SK-N-DZ (cell line): ENCODE measurements at regions not wholly inside any gene's neighbourhood (a gene's known extent, or its start where the extent isn't known, plus 50 kb on each side); places are given as distances from the start of the nearest gene placed in this dataset.

Experiments
- DNase-seq: peaks from one replicate; pipeline ENCODE4 v3.0.0-alpha.2; 2015; ENCODE audit warnings: low spot score

DNA sequence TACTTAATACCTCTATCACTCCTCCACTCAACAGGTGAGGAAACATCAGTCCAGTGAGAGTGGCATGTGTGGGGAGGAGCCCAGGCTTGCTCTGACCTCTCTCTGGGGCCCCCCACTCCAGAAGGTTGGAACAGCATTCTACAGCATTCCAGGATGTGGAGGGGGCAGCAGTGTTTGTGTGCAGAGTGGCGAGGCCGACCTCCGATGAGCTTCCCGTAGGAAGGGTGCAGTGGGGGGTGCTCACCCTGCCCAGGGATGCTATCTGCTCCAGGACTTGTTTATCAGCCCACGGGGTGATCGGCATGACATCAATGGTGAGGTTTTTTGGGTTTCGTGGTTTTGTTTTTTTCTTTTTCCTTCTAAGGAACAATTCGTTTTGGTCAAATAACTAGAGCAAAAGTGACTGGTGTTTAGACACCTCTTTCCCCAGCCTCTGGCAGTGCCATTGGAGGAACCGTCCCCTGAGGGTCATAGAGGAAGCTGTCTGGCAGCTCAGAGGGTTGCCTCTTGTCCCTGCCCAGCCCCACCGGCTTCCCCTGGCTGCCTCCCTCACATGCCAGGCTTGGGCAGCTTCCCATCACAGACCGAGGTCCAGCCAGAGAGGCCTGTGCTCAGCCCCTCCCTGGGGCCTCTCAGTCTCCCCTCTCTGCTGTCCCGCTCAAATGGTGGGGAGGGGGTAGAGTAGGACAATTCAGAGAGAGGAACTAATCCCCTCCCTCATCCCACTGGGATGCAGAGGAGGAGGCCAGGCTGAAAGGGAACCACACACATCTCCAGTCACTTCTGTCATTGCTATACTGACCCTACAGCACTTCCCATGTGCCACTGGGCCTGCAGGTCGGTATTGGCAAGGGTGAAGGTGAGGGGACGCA, 96.5 kb downstream of the ZFP36L2 start:
- no peak for DNase-seq

DNA sequence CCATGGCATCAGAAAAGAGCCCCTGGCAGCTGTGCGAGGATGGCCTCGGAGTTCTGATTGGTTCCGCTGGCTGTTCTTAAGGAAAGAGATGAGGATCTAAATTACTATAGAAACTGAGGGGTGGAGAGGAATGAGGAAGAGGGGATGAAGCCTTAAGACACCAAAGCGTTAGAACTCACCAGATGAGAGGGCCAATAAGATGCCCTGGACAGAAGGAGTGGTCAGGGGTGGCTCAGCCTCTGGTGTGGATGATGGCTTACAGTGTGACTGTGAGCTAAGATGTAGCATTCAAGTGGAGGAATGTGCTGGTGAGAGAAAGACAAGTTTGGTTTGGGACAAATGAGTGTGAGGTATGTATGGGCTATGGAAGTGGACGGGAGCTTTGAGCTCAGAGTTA, 97.8 kb downstream of the ZFP36L2 start:
- DNase-seq: no peak

DNA sequence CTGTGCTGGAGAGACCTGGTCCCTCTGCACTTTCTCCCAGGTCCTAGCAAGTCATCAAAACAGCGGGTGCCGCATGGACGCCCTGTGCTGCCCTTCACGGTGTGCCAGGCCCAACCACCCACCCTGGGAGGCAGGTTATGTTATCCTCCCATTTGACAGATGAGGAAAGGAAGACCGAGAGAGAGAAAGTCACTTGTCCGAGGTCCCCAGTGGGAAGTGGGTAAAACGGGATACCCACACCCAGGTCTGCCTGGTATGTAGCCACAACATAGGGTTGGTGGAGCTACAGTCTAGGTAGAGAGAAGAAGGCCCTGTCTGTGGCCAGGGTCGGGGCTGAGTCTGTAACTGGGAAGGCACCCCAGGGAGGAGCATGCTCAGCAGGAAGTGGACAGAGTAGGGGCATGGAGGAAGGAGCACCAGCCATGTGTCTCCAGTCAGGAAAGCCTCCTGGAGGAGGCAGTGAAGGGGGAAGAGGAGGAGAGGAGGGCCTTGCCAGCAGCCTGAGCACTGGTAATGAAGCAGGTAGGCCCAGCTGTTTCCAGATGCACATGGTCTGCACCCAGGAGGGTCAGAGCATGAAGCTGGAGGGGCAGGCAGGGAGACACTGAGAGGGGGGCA, 98.4 kb downstream of the ZFP36L2 start:
- no peak for DNase-seq

DNA sequence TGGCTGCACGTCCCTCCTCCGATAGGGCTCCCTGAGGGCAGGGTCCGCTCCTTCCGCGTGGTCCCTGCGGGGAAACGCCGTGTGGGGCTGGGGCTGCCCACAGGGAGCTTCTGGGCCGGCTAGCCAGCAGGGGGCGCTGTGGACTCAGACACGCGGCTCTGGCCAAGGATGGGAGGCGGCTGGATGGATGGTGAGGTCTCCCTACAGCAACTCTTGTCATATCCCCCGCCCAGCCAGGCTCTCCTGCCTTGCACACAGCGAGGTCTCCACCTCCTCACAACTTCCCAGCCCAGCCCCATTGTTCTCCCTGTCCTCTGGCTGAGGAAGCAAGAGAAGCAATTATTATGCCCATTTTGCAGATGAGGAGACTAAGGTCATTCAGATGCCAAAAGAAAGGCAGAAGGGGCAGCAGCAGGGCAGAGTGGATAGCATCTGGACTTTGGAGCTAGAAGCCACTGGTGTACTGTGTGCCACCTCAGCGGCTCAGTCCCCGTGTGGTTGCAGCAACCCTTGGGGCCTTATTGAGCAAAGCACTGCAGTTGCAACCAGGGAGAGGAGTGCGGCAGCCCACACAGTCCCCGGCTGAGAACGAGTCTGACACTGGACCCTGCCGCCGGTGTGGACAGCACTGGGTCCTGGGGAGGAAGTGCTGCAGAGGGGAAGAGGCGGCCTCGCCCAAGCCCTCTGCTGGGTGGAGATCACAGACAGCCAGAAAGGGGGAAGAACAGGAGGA, 99.0 kb downstream of the ZFP36L2 start:
- DNase-seq: no peak

DNA sequence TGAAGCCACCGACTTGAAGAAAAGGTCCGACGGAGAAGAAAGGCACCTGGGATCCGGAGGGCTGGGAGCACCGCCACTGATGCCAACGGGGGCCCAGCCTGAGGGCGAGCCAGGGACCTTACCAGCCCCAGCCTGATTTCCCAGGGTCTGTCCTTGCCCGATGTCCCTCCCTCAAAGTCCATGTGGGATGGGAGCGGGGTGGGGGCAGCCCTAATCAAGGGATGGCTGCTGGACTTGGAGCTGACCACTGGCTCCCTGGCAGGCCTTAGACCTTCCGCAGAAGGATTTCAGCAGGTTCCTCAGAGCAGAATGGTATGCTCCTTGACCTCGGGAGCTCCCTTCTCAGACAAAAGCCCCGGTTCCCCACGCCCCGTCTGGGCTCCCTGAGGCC, 99.6 kb downstream of the ZFP36L2 start:
- DNase-seq: no peak

DNA sequence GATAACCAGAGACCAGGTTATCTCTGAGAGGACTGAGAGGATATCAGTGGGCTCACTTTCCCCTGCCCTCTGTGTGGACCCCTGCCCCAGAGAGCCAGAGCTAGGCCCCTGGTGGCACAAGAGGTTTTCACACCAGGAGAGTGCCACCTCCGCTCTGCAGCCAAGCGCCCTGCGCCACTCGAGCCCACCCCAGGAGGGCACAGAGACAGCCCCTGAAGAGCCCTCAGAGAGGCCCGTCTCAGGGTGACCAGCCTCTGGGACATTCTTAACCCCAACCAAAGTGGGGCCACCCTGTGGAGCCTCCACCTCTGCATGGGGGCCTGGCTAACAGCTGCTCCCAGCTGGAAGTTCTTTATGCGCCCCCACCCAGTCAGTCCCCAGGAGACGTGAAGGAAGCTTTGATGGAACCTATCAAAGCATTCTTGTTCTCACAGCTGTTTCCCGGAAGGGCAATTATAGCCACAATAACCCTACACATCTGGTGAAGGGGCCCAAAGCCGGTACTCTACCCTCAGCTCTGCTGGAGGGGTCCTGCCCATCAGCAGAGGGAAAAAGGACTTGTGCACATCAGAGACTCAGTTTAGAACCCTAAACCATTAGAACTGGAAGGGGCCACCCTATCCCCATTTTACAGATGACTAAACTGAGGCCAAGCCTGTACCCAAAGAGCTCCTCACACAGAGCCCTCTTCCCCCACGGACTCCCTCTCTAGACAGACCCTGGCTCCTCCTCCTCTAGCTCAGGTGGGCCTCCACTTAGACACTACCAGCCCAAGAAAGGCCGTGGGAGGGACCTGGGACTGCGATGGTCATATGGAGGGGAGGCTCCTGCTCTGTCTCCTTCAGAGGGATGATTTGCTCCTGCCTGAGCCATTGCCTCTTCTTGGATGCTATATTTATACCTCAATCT, 101.1 kb downstream of the ZFP36L2 start:
- DNase-seq: no peak

DNA sequence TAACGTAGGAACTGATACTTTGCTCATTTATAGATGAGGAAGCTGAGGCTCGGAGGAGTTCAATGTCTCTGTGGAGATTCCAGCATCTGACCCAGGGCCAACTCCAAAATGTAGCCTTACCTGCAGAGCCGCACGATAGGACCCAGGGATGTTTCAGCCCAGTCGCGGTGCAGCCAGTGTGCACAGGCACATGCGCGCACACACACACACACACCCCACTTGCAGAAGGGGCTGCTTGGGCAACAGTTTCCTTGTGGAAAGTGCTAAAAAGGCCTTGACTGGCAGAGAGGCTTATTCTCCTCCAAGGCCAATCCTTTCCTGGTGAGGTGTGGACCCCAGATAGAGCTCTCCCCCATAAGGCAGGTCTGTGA, 101.7 kb downstream of the ZFP36L2 start:
- no peak for DNase-seq

DNA sequence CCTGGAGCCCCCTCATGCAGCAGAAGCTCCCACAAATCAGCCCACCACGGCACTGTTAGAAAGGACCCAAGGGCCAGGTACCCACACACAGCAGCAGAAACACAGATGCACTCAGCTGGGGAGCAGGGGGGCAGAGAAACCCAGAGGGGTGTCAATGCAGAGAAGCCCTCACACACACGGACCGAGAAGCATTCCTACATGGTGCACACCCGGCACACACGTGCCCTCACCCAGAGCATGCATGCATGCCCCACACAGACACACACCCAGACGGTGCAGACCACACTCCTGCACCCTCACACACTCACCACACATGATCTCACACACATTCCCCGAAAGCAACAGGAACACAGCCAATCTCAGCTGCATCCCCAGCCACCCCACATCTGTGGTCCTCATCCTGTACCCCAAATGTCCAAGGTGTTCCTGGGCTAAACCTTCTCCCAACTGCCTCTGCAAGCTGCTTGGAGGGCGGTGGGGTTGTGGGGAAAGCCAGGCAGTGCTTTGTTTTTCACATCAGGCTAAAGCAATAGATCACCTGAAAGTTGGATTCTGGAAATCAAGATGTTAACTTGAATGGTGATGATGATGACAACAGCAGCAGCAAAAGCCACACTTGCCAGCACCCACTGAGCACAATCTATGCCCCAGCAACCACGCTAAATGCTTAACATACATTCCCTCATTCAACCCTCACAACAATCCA, 102.3 kb downstream of the ZFP36L2 start:
- no peak for DNase-seq

DNA sequence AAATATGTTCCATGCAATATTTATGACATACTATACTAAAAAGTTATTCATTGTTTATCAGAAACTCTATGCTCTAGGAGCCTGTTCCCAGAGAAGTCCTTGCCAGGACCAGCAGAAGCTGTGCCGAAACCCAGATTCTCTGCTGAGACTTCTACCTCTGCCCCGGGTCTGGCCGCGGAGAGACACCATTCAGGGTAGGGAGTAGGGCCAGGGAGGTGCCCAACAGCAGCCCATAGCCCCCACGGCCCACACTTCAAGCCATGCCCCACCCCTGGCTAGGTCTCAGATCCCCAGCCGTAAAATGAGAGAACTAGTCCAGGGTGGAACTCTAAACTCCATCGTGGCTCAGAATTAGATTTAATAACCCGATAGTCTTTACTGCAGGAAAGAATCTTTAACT, 102.9 kb downstream of the ZFP36L2 start:
- no peak for DNase-seq

DNA sequence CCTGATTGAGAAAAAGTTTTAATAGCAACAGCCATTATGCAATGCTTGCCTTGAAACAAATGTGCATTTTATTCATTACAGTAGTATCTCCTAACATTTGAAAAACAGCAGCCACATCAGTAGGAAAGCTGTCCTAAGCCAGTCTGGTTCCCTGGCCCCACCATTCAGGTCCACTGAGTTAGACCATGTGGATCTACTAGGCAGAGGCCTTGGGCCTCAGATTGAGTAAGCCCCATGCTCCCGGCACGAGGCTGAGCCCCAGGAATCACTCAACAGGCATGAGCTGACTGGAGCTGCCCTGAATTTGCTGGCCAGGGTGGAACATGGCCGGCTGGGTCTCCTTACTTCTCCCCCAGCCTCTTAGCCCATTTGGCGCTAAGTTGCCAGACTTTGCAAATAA, 103.4 kb downstream of the ZFP36L2 start:
- DNase-seq: no peak

DNA sequence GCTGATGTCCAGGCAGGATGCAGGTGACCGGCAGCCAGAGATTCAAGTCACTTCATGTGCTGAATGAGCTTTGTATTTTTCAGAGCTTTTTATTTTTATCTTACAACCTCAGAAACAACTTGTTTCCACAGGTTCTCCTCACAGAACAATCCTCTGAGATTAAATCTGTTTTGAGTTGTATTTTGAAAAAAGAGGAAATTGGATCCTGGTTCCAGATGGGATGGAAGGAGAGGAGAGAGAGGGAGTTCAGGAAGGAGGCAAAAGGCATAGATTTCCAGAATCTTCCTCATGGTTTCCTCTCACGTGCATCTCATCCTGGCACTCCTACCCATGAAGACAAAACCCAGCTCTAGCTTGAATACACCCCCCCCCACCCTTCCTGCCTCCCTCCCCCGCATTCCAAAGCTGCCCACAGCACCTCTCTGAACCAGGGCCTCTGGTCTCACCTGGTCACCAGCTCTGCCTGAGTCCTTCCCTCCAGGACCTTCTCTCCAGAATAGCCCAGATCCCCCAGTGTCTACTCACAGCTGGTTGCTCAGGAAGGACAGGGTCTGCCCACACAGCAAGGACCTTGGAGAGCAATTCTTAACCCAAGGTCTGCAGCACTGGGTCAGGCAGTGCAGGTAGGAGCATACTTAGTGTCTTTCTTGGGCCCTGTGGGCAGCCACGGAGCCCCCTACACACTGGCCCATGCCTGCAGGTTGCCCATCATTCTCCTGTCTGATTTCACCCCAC, 104.7 kb downstream of the ZFP36L2 start:
- no peak for DNase-seq

DNA sequence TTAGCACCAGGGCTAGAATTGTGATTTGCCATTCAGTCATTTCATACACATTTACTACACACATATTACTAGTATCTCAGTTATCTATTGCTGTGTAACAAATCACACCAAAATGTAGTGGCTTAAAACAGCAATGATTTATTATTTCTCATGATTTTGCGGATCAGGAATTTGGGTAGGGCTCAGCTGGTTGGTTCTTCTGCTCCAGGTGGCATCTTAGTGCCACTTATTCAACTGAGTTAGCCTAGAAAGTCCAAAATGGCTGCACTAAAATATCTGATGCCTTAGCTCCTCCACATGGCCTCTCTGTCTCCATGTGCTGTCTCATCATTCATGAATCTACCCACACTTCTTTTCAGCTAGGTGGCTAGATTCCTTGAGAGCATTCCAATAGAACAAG, 107.1 kb downstream of the ZFP36L2 start:
- no peak for DNase-seq

DNA sequence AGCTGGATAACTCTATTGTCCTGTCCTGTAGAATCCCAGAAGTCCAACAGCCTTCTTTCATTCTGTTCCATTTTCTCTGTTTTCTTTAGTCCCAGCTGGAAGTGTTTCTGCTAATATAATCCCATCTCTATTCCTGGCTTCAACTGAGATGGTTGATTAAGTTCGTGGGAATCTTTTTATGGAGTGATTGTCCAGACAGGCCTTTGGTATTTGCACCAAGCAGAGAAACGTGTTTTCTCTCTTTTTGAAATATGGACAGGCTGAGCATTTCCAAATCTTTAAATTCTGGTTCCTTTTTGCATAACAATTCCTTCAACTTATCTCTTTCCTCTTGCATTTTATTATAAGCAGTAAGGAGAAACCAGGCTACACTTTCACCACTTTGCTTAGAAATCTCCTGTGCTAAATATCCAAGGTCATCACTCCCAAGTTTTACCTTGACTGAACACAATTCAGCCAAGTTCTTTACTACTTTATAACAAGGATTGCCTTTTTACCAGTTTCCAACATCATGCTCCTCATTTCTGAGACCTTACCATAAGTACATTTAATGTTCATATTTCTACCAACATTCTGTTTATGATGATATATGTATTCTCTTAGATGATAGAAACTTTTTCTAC, 108.8 kb downstream of the ZFP36L2 start:
- DNase-seq: no peak

DNA sequence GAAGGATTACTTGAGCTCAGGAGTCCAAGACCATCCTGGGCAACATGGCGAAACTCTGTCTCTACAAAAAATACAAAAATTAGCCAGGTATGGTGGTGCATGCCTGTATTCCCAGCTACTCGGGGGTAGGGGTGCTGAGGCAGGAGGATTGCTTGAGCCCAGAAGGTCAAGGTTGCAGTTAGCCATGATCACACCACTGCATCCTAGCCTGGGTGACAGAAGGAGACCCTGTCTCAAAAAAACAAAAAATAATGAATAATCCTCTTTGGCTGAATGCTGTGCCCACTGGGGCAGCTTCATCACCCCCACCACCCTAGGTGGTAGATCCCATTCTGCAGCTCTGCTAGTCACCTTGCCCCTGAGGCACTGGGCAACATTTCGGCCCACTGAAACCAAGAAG, 109.4 kb downstream of the ZFP36L2 start:
- no peak for DNase-seq

DNA sequence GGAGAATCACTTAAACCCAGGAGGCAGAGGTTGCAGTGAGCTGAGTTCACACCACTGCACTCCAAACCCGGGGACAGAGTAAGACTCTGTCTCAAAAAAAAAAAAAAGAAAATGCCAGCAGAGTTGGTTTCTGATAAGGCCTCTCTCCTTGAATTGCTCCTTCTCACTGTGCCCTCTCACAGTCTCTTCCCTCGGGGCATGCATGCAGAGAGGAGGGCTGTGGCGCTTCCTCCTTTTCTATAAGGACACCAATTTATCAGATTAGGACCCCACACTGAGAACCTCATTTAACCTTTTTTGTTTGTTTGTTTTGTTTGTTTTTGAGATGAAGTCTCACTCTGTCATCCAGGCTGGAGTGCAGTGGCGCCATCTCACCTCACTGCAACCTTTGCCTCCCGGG, 110.5 kb downstream of the ZFP36L2 start:
- DNase-seq: no peak

DNA sequence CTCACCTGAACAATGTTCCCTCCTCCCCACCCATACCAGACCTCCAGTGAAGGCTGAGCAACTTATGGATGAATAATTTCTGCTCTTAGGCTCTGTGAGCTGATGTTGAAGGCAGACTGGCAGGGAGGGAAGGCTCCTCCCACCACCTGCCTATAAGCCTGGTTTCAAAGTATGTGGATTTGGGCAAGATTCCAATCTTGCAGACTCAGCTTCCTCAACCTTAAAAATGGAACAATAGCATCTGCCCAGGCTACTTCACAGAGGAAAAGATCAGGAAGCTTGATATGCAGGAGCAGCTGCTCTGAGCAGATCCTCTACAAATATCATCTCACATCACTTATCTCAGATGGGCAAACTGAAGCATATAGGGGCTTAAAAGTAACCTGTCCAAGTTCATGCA, 112.2 kb downstream of the ZFP36L2 start:
- peak; percentile 47 for DNase-seq

DNA sequence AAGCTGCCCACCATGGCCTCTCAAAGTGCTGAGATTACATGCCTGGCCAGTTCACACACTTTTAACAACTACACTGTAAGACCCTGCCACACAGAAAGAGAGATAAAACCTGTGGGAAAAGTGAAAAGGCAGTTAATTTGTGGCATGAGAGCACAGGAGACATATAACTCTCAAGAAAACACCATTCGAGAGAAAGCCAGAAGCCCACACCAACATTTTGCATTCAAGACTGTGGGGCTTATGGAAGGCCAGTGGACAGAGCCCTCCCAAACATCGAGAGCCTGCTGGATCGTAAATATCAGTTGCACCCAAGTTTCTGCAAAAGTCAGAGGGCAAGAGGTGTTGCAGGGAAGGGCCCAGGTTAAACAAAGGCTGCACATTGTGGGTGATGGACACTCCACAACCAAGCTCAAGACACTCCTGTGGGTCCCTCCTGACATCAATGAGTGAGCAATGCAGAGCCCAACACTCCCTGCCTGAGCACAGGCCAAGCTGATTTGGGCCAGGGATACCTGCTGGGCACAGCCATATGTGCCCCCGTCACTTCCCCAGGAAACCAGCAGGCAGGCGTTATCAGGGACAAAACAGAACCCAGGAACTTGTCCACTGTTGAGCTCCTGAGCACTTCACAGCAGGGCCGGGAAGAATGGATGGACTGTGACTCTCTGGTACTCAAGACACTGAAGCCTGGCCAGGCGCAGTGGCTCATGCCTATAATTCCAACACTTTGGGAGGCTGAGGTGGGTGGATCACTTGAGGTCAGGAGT, 114.4 kb downstream of the ZFP36L2 start:
- DNase-seq: no peak

DNA sequence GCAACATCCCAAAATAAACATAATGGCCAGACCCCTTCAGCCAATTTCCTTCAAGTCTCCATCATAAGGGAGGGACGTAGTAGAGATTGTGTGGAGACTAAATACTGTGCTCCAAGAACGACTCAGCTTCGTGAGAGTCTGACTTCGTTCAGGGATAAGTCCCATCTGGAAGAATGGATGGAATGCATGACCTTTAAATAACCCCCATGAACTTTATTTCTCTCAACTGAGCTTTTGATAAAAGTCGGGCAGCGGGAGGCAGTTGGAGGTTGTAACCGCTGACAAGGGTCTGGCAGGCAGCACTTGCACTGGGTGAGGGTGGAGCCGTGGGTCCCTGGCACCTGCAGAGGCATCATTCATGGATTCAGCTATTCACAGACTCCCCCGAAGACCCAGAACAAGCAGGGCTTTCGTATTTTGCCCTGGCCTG, 115.9 kb downstream of the ZFP36L2 start:
- DNase-seq: no peak

DNA sequence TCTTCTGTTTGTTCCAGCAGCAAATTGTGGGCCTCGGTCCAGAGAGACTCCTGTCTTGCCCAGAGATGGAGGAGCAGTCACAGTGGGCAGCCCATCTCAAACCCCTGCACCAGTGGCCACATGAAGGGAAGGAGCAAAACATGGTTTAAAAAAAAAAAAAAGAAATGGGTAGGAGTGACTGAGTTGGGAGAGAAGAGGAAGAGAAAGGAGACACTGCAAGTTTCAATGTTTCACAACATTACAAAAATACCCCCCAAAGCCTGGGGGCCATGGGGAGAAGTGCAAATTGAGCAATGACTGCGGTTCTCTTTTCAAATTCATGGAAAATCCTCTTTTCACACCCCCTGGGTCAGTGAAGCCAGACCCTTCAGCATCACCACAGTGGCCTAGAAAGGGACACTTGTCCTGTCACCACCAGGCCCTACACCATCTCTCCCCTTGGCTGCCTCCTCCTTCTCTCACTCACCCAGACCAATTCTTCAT, 117.1 kb downstream of the ZFP36L2 start:
- no peak for DNase-seq
